Fibroblast of lung (primary cell): ENCODE measurements at regions not wholly inside any gene's neighbourhood (a gene's known extent, or its start where the extent isn't known, plus 50 kb on each side); places are given as distances from the start of the nearest gene placed in this dataset.

Source experiments
- CTCF ChIP-seq, 2 donors: IDR thresholded peaks in 1 of 2; conservative IDR thresholded peaks in 1 of 2; 1 replicate in 1 of 2; 2 replicates in 1 of 2; pipeline ENCODE4 v1.5.1; 2011 to 2012; ENCODE audit warnings: low read length in 2 of 2, control low read depth in 1 of 2, inconsistent platforms in 1 of 2, low read depth in 1 of 2, mild to moderate bottlenecking in 1 of 2
- EZH2 ChIP-seq: IDR thresholded peaks from 2 replicates; pipeline ENCODE4 v1.5.1; 2012; ENCODE audit warnings: low read length, control low read depth, mild to moderate bottlenecking; ENCODE audit errors: missing control alignments

DNA sequence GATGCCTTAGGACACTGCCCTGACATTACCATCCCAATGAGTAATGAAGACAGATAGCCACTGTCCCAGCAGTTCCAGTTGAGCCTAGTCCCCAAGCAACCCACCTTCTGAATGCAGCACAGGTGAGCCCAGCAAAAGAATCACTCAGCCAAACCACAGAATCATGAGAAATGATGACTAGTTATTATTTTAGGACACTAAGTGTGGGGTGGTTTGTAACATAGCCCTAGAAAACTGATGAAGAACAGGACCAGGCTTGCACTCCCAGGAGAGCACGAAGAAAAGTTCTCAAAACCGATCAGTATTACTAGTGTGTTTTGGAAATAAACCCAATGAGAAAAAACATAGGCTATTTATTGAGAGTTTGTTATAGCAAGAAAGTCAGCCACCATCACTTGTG is 129.6 kb upstream of the CNTN6 start:
- no peak for TF ChIP-seq EZH2
- TF ChIP-seq CTCF (conservative IDR thresholded peaks at IDR 0.05 in 1 of 2, IDR thresholded peaks at IDR 0.05 in 1 of 2; ENCODE audit: low read depth in 1 of 2, low read length in 2 of 2): no peak
